ENCODE measurements at regions not wholly inside any gene's neighbourhood (a gene's known extent, or its start where the extent isn't known, plus 50 kb on each side); places are given as distances from the start of the nearest gene placed in this dataset.

DNA sequence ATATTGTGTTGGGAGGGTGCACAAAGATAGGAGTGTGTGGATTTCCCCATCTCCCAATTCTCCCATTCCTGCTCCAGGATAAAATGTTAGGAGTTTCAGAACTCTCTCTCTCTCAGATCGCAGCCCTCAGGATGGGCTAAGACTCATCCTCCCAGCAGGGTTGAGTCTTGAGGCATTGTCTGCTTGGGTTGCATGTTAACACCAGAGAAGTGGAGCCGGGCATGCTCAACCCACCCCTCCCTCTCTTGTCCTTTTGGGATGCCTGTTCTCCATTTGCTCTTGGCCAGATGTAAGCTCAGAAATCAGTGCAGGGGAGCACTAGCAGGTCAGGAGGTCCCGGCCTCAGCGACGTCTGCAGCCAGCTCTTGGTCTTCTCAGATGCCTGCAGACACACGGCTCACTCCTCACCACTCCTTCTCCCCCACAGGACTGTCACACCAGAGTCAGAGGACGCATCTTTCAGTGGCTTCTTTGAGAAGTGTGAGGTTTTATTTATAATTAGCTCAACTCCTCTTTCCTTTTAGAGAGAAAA lies 1456.5 kb downstream of the TBC1D22A start:
- no peaks in the 10 kb centered on the region for H3K27me3 ChIP-seq (ENCODE audit: control insufficient read depth, insufficient read depth, low read length)
- WGBS (ENCODE audit: insufficient coverage): 69% methylated on average over 6 of the region's 7 CpGs
- H3K36me3 ChIP-seq (ENCODE audit: control insufficient read depth, insufficient read depth, low read length): no peaks in the 10 kb centered on the region
- Mint-ChIP-seq H3K9me3 (peaks cover 0 to 2% of the 10 kb centered on the region in 2 donors), H3K36me3 (no peaks in the 10 kb centered on the region), H3K4me3 (no peak overlapping the region), H3K27ac (no peak overlapping the region), H3K4me1 (no peaks in the 10 kb centered on the region), H3K27me3 (ENCODE audit: low read depth in 2 of 2) (peaks cover 37 to 68% of the 10 kb centered on the region in 2 donors)
- no peak overlapping the region for H3K27ac ChIP-seq (ENCODE audit: low read length)
- no peaks in the 10 kb centered on the region for H3K4me1 ChIP-seq (ENCODE audit: control insufficient read depth, insufficient read depth, low read length)
- ATAC-seq (no peak), DNase-seq (no peak)
- intact Hi-C loops (cut with micrococcal nuclease): no loop called here
- no peak overlapping the region for H3K4me3 ChIP-seq (ENCODE audit: low read length)
- TF ChIP-seq, protein P1, sequence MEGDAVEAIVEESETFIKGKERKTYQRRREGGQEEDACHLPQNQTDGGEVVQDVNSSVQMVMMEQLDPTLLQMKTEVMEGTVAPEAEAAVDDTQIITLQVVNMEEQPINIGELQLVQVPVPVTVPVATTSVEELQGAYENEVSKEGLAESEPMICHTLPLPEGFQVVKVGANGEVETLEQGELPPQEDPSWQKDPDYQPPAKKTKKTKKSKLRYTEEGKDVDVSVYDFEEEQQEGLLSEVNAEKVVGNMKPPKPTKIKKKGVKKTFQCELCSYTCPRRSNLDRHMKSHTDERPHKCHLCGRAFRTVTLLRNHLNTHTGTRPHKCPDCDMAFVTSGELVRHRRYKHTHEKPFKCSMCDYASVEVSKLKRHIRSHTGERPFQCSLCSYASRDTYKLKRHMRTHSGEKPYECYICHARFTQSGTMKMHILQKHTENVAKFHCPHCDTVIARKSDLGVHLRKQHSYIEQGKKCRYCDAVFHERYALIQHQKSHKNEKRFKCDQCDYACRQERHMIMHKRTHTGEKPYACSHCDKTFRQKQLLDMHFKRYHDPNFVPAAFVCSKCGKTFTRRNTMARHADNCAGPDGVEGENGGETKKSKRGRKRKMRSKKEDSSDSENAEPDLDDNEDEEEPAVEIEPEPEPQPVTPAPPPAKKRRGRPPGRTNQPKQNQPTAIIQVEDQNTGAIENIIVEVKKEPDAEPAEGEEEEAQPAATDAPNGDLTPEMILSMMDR (IDR thresholded peaks at IDR 0.05): no peak
- H3K9me3 ChIP-seq (ENCODE audit: control insufficient read depth, insufficient read depth, low read length): no peaks in the 10 kb centered on the region

DNA sequence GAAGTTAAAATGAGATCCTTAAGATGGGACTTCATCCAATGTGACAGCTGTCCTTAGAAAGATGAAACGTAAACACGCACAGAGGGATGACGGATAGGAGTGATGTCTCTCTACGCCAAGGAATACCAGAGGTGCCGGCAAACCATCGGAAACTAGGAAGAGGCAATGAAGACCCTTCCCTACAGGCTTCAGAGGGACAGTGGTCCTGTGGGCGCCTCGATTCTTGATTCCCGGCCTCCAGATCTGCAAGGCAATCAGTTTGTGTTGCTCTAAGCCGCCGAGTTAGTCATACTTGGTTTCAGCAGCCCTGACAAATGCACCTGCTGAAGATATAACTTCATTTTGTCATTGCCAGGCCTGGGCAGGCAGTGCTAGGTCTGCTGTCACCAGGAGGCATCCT lies 1455.1 kb downstream of the TBC1D22A start:
- intact Hi-C loops (cut with micrococcal nuclease): no loop called here
- Mint-ChIP-seq H3K4me1 (no peaks in the 10 kb centered on the region), H3K36me3 (no peaks in the 10 kb centered on the region), H3K4me3 (no peak overlapping the region), H3K27me3 (ENCODE audit: low read depth in 2 of 2) (peaks cover 34 to 62% of the 10 kb centered on the region in 2 donors), H3K9me3 (peaks cover 0 to 2% of the 10 kb centered on the region in 2 donors), H3K27ac (no peak overlapping the region)
- no peak overlapping the region for H3K4me3 ChIP-seq (ENCODE audit: low read length)
- DNase-seq (no peak), ATAC-seq (no peak)
- no peak overlapping the region for H3K27ac ChIP-seq (ENCODE audit: low read length)
- no peaks in the 10 kb centered on the region for H3K36me3 ChIP-seq (ENCODE audit: control insufficient read depth, insufficient read depth, low read length)
- no peaks in the 10 kb centered on the region for H3K4me1 ChIP-seq (ENCODE audit: control insufficient read depth, insufficient read depth, low read length)
- TF ChIP-seq, protein P1 (IDR thresholded peaks at IDR 0.05): no peak
- 96% methylated on average over 11 of the region's 11 CpGs for WGBS (ENCODE audit: insufficient coverage)
- peaks cover 4% of the 10 kb centered on the region for H3K27me3 ChIP-seq (ENCODE audit: control insufficient read depth, insufficient read depth, low read length)
- H3K9me3 ChIP-seq (ENCODE audit: control insufficient read depth, insufficient read depth, low read length): no peaks in the 10 kb centered on the region

DNA sequence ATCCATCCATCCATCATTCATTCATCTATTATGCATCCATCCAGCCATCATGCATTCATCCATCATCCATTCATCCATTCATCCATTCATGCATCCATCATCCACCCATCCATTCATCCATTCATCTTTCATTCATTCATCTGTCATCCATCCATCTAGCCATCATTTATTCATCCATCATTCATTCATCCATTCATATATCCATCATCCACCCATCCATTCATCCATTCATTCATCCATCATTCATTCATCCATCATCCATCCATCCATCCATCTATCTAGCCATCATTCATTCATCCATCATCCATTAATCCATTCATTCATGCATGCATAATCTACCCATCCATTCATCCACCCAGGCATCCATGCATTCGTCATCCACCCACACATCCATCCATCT lies 1450.3 kb downstream of the TBC1D22A start:
- Mint-ChIP-seq H3K4me1 (no peaks in the 10 kb centered on the region), H3K27ac (no peak overlapping the region), H3K36me3 (no peaks in the 10 kb centered on the region), H3K4me3 (no peak overlapping the region), H3K27me3 (ENCODE audit: low read depth in 2 of 2) (peaks cover 18 to 19% of the 10 kb centered on the region in 2 donors), H3K9me3 (no peaks in the 10 kb centered on the region)
- TF ChIP-seq, protein P1 (IDR thresholded peaks at IDR 0.05): no peak
- DNase-seq (no peak), ATAC-seq (no peak)
- H3K4me3 ChIP-seq (ENCODE audit: low read length): no peak overlapping the region
- no peaks in the 10 kb centered on the region for H3K4me1 ChIP-seq (ENCODE audit: control insufficient read depth, insufficient read depth, low read length)
- H3K27ac ChIP-seq (ENCODE audit: low read length): no peak overlapping the region
- intact Hi-C loops (cut with micrococcal nuclease): no loop called here
- H3K27me3 ChIP-seq (ENCODE audit: control insufficient read depth, insufficient read depth, low read length): peaks cover 4% of the 10 kb centered on the region
- WGBS (ENCODE audit: insufficient coverage): 82% methylated on average over 1 of the region's 1 CpG
- H3K9me3 ChIP-seq (ENCODE audit: control insufficient read depth, insufficient read depth, low read length): no peaks in the 10 kb centered on the region
- H3K36me3 ChIP-seq (ENCODE audit: control insufficient read depth, insufficient read depth, low read length): no peaks in the 10 kb centered on the region

DNA sequence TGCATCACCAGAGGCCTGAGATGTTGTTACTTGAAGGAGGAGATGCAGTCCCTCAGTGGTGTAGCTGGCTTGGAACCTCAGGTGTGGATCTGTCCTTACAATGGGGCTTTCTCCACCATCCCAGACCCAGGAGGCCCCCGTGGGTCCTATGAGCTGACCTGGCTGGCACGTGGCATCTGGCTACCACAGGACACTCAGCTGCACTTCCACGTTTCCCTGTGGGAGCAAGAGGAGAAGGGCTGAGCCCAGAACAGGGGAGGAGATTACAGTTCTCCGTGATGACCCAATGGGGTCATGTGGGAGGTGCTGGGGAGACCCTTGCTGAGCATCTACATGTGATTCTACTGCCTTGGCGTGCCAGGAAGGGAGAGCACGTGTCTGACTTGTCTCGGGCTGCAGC lies 1448.4 kb downstream of the TBC1D22A start:
- no peak overlapping the region for H3K27ac Mint-ChIP-seq
- no peak overlapping the region for H3K4me3 Mint-ChIP-seq
- no peaks in the 10 kb centered on the region for H3K9me3 Mint-ChIP-seq
- H3K4me1 Mint-ChIP-seq: no peaks in the 10 kb centered on the region
- H3K36me3 ChIP-seq (ENCODE audit: control insufficient read depth, insufficient read depth, low read length): no peaks in the 10 kb centered on the region
- TF ChIP-seq, protein P1 (IDR thresholded peaks at IDR 0.05): no peak
- H3K4me3 ChIP-seq (ENCODE audit: low read length): no peak overlapping the region
- peaks cover 4% of the 10 kb centered on the region for H3K27me3 ChIP-seq (ENCODE audit: control insufficient read depth, insufficient read depth, low read length)
- no peaks in the 10 kb centered on the region for H3K36me3 Mint-ChIP-seq
- H3K9me3 ChIP-seq (ENCODE audit: control insufficient read depth, insufficient read depth, low read length): no peaks in the 10 kb centered on the region
- H3K27me3 Mint-ChIP-seq (ENCODE audit: low read depth in 2 of 2): peaks cover 20 to 27% of the 10 kb centered on the region in 2 donors
- ATAC-seq (no peak), DNase-seq (no peak)
- whole genome bisulfite sequencing (ENCODE audit: insufficient coverage): 58% methylated on average over 7 of the region's 7 CpGs
- no peaks in the 10 kb centered on the region for H3K4me1 ChIP-seq (ENCODE audit: control insufficient read depth, insufficient read depth, low read length)
- intact Hi-C loops (cut with micrococcal nuclease): no loop called here
- no peak overlapping the region for H3K27ac ChIP-seq (ENCODE audit: low read length)
